Esophagus muscularis mucosa (tissue), 3 donors: ENCODE measurements at regions not wholly inside any gene's neighbourhood (a gene's known extent, or its start where the extent isn't known, plus 50 kb on each side); places are given as distances from the start of the nearest gene placed in this dataset.

Experiments
- CTCF ChIP-seq, 3 experiments: fragments of 200-600 bp in 2 of 3; fragments of 450-650 bp in 1 of 3; sonication (generic) in 2 of 3; IDR thresholded peaks; one replicate each; pipeline ENCODE4 v1.5.1; 2017 to 2019; ENCODE audit warnings: antibody characterized with exemption in 3 of 3, mild to moderate bottlenecking in 2 of 3, moderate library complexity in 1 of 3
- POLR2A ChIP-seq: fragments of 450-650 bp; IDR thresholded peaks from one replicate; pipeline ENCODE4 v1.6.1; 2017; ENCODE audit warnings: antibody characterized with exemption, moderate library complexity, mild to moderate bottlenecking, low read depth
- POLR2AphosphoS5 ChIP-seq, 2 donors: sonication (generic); formaldehyde crosslinking; IDR thresholded peaks; one replicate each; pipeline ENCODE4 v1.6.1; 2017; ENCODE audit warnings: antibody characterized with exemption in 2 of 2

- TF ChIP-seq POLR2A = no peak
- TF ChIP-seq CTCF (IDR thresholded peaks at IDR 0.05) = no peak
- TF ChIP-seq POLR2AphosphoS5 (IDR thresholded peaks at IDR 0.05) = no peak
Observed at GRCh38 chr14:84336433-84336832, 1193.5 kb upstream of the FLRT2 start.
